ENCODE measurements at regions not wholly inside any gene's neighbourhood (a gene's known extent, or its start where the extent isn't known, plus 50 kb on each side); places are given as distances from the start of the nearest gene placed in this dataset.

DNA sequence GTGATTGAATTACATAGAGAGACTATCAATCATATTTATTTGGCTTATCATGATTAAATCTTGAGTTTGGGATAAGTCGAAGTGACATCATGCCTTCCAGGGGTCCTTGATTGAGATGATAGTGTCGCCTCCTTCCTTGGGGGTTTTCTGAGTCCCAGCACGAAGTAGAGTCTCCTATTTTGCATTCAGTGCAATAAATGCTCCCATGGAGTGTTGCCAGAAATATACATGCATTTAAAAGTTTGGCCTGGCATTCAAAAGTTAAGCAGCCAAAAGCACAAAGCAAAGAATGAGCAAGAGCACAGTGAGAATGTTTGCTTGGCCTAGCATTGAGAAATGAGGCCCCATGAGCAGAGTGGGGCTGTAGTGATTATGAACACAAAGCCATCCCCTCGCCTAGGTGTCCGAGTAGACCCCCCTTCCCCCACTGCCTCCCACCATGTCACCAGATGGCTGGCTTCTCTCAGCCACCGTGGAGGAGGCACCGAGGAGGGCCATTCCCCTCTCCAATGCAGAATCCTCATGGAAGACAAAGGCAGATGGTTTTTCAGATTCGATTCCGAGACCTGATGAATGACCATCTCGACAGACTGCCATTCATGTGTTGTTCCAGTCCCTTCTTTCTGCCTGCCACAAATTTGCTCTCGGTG is 58.8 kb upstream of the UBL3 start:
- no peak for TF ChIP-seq POLR2A (IDR thresholded peaks at IDR 0.05)
- TF ChIP-seq POLR2AphosphoS5 (IDR thresholded peaks at IDR 0.05) = no peak
